Femur (tissue), 1 donor: ENCODE measurements at regions not wholly inside any gene's neighbourhood (a gene's known extent, or its start where the extent isn't known, plus 50 kb on each side); places are given as distances from the start of the nearest gene placed in this dataset.

Experiments used
- DNase-seq: peaks from one replicate; pipeline ENCODE4 v3.0.0-alpha.2; 2017

- no peak for DNase-seq
Observed at GRCh38 chr6:92934625-92935024, 484.7 kb downstream of the EPHA7 start.

DNA sequence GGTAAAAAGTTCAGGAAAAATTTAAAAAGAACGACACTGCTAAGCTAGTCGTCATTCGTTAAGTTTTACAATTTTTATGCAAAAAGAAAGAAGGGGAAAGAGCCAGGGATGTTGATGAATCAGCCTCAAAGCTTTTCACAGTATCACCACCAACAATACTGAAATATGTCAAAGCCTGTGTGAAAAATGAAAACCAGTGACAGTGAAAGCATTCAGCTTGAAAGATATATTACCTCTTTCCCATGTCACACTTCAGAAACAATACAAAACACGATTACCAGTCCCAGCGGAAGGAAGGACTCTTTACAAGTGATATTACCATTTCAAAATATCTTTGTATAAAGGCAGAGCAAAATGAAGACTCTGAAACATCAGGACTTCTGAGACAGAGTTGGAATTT is 489.2 kb downstream of the EPHA7 start:
- DNase-seq, result no peak

- DNase-seq, result no peak
Observed at GRCh38 chr6:92922216-92922806, 497.0 kb downstream of the EPHA7 start.

DNA sequence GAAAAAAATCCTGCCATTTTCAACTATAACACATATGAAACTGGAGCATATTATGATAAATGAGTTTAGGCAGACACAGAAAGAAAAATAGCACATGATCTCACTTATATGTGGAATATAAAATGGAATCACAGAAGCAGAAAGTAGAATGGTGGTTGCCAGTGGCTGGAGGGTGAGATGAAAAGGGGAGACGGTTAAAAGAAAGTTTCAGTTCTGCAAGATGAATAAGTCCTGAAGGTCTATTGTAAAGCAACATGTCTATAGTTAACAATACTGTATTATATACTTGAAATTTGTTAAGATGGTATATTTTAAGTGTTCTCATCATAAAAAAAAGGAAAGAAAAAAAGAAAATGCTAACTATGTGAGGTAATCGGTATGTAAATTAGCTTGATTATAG is 503.9 kb downstream of the EPHA7 start:
- no peak for DNase-seq

- no peak for DNase-seq
Observed at GRCh38 chr6:92911301-92911700, 508.1 kb downstream of the EPHA7 start.

DNA sequence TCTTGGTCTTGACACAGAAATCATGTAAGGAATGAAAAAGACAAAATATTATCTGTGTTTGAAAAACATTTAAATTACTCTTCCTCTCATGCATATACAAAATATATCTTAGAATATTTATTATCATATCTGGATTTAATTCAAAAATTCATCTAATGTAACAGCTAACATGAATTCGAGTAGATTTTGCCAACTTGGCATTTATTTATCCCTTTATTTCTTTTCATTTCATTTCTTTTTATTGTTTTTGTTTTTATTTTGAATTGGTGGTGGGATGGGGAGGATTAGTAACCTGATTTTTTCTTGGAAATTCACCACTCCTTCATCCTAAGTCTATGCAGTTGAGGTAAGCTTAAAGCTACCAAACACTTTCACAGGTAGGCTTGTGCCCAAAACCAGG is 508.7 kb downstream of the EPHA7 start:
- DNase-seq, result no peak

DNA sequence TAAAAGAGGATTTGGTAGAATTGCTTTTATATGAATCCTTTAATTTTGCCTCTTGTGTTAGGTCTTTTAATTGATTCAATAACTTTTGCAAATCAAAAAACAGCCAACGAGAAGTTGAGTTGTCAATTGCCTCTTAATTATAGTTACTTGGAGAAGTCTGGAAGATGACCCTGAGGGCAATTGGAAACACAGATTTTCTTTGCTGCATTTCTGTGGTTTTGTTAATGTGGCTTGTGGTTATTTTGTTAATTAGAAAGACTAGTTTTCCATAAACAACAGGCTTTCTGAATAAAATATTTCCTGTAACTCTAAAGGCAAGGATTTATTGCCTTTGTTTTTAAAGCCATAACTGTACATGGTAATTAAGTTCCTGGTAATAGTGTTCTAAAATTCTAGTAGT is 513.0 kb downstream of the EPHA7 start:
- no peak for DNase-seq

DNA sequence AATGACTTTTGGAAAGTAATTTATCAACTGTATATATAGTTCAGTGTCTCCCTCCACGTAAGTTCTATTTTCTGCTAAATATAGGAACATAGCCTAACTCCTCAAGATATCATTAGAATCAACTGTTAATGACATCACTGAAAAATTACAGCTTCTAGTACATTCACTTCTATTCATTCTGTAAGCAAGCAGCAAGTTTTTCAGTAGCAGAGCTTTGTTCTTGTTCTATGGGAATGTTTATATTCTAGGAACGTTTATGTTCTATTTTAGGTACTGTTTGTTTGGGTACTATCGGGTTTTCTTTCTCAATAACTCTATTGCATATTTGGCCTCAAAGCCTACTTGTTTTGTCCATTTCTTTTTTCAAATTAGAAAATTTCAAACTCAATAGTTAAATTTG is 525.6 kb downstream of the EPHA7 start:
- DNase-seq, result no peak

GRCh38 chr6:92892626-92893170 is 526.7 kb downstream of the EPHA7 start:
- no peak for DNase-seq

DNA sequence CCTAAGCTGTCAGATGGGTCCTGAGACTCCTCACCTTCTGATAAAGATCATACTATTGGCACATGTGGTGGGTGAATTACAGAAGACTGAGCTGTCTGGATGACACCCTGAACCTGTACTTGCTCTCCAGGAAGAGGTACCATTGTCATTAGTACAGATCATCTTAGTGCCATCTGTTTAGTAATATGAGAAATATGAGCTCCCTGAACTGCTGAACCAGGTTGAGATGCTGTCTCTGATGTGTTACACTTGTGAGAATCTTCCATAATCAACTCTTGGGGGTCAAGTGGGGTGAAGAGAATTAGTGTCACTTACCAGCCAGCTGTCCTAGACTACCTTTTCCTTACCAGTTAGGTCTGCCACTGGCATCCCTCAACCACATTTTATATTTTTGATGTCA is 531.0 kb downstream of the EPHA7 start:
- no peak for DNase-seq

GRCh38 chr6:92887871-92888270 is 531.5 kb downstream of the EPHA7 start:
- DNase-seq, result no peak

DNA sequence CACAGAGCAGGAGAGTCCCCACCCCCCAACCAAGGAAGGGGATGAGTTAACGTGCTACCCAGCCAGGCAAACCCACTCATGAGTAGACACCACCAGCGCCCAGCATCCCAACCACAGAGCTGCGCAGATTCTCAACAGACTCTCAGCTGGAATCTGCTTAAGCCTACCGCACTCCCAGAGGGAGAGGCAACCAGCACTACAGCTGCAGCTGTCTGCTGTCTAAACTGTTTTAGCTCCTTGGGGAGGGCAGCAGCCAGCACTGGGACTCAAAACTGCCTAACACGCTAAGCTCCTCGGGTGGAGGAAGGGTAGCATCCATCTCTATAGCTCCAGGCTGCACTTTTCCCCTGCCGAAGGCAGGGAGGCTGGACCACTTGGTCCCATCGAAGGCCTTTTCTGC is 539.8 kb downstream of the EPHA7 start:
- DNase-seq, result no peak

GRCh38 chr6:92864966-92865555 is 554.3 kb downstream of the EPHA7 start:
- DNase-seq, result no peak

GRCh38 chr6:92849636-92850035 is 569.7 kb downstream of the EPHA7 start:
- DNase-seq, result no peak

DNA sequence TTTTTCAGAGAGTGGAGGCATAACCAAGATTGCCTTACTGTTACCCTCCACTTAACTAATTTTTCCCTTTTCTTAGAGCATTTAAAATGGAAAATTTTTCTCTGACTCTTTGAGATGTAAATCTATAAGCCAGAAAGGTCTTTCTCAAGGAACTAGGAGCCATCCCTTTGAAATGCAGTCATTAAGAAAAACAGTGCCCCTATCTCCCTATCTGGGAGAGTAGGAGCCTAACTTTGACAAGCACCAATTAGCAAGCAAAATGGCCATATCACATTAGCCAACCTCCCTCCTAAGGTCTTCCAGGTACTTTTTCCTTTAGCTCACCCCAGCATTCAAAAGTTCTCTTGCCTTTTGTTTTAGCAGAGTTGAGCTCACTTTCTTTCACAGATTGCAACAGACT is 570.5 kb downstream of the EPHA7 start:
- DNase-seq, result no peak

DNA sequence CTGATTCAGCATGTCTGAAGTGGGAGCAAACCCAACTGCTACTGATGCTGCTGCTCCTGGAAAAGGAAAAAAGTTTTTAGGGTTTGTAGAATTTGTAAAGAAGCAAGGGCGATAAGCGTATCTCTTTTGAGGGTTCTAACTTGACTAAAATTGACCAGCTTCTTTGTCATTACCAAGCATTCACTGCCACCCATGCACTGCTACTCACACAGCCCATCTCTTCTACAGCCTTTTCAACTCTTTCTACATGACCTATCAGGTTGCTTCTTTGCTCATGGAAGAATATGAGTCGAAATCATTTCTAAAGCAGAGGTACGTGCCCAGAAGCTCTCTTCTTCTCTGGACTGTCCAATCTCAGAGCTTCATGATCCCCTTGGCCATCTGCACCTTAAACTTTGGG is 570.9 kb downstream of the EPHA7 start:
- no peak for DNase-seq

GRCh38 chr6:92847988-92848387 is 571.4 kb downstream of the EPHA7 start:
- no peak for DNase-seq

- no peak for DNase-seq
Observed at GRCh38 chr6:92840246-92840930, 579.0 kb downstream of the EPHA7 start.

GRCh38 chr6:92828788-92829187 is 590.6 kb downstream of the EPHA7 start:
- DNase-seq, result no peak

GRCh38 chr6:92827104-92827503 is 592.3 kb downstream of the EPHA7 start:
- DNase-seq, result no peak

DNA sequence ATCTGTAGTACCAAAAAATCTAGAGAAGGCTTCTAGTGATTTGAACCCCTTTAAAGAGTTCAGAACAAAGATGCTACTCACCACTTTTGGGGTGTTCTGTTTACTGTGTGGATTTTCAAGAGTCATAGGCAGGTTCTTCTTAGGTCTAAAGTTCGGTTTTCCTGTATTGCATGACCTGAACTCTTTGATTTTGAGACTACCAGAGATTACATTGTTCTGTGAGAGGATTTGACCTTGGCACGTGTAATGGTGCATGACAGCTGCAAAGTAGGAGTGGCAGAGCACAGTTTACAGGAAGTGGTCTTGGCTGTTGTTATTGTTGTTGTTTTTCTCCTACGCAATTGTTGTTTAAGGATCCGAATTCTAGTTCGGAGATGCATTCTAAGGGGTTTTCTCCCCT is 592.7 kb downstream of the EPHA7 start:
- no peak for DNase-seq

DNA sequence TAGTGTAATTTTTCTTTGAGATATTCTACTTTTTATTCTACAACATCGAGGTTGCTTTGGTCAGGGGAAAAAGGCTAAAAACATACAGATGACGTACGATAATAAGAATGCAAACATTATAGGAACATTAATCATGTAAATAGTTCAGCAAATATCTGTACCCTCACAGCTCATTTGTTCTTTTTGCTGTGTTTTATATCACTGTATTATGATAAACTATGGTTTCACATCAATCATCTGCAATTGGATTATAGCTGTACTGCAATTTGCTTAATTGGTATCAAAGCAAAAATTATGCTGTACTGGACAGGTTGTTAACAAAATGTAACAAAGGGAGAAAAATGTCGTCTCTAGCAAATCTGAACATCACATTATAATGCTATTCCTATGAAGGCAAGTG is 597.1 kb downstream of the EPHA7 start:
- no peak for DNase-seq

GRCh38 chr6:92820601-92821000 is 598.8 kb downstream of the EPHA7 start:
- peak; percentile 28 for DNase-seq

DNA sequence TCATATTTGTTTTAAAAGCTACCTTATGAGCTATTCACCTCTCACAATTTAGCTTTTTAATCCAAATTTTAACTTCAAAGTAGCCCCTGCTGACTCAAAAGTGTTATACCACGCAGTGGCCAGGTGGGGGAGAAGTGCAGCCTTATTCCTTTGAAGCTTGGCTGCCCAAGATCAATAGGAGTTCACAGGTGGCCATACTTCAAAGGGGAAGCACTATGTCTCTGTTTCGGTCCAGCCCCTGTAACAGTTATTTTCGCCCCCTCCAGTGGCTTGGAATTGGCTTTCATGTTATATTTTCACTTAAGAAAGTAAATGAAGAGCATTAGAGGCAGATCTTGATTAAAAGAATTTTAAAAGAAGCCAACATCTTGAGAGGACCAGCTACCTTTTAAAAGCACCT is 608.4 kb downstream of the EPHA7 start:
- DNase-seq, result peak; percentile 22
